ENCODE measurements at regions not wholly inside any gene's neighbourhood (a gene's known extent, or its start where the extent isn't known, plus 50 kb on each side); places are given as distances from the start of the nearest gene placed in this dataset.
A peak's percentile ranks its signal among the peaks of the same experiment; 100 is the strongest.
"Not testable (repeated sequence)": the region's sequence is repeated elsewhere in the genome, so short reads cannot be mapped to it uniquely, and the experiment has no call there.

DNA sequence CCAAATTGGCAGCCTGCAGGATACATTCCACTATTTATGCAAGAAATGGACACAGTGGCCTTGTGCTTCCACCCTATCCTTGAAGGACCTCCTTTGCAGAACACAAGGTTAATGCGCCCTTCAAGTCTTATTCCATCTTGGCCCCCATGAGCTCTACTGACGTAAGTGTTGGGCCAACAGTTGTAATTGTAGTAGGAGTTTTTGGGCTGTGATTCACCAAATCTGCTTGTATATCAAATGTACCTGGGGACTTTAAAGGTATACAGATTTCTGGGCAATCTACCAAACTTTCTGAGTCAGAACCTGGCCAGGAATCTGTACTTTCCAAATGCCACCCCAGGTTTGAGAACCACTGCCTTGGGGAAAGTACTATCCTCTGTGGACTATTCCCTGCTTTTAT, 100.9 kb upstream of the MARK1 start:
- Mint-ChIP-seq H3K9me3 (no peaks in the 10 kb centered on the region), H3K27ac (no peak overlapping the region)
- TF ChIP-seq, protein P1, sequence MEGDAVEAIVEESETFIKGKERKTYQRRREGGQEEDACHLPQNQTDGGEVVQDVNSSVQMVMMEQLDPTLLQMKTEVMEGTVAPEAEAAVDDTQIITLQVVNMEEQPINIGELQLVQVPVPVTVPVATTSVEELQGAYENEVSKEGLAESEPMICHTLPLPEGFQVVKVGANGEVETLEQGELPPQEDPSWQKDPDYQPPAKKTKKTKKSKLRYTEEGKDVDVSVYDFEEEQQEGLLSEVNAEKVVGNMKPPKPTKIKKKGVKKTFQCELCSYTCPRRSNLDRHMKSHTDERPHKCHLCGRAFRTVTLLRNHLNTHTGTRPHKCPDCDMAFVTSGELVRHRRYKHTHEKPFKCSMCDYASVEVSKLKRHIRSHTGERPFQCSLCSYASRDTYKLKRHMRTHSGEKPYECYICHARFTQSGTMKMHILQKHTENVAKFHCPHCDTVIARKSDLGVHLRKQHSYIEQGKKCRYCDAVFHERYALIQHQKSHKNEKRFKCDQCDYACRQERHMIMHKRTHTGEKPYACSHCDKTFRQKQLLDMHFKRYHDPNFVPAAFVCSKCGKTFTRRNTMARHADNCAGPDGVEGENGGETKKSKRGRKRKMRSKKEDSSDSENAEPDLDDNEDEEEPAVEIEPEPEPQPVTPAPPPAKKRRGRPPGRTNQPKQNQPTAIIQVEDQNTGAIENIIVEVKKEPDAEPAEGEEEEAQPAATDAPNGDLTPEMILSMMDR (IDR thresholded peaks at IDR 0.05; ENCODE audit: unreplicated experiment): no peak

GRCh38 chr1:220425852-220426251, 102.1 kb upstream of the MARK1 start:
- TF ChIP-seq, protein P1 (IDR thresholded peaks at IDR 0.05; ENCODE audit: unreplicated experiment): no peak
- Mint-ChIP-seq H3K4me1 (peaks cover 11% of the 10 kb centered on the region), H3K27ac (no peak overlapping the region)

More for the DNA sequence above, 100.9 kb upstream of the MARK1 start:
- H3K27me3 Mint-ChIP-seq (ENCODE audit: low read depth): no peaks in the 10 kb centered on the region
- H3K36me3 Mint-ChIP-seq: no peaks in the 10 kb centered on the region
- H3K4me1 Mint-ChIP-seq: peaks cover 7% of the 10 kb centered on the region
- no peak for DNase-seq (ENCODE audit: low spot score in 2 of 2, unreplicated experiment in 2 of 2)
- no peak overlapping the region for H3K4me3 Mint-ChIP-seq

GRCh38 chr1:220421508-220421907, 106.4 kb upstream of the MARK1 start:
- Mint-ChIP-seq H3K4me3 (no peak overlapping the region), H3K27ac (no peak overlapping the region), H3K9me3 (no peaks in the 10 kb centered on the region), H3K36me3 (no peaks in the 10 kb centered on the region), H3K27me3 (ENCODE audit: low read depth) (no peaks in the 10 kb centered on the region), H3K4me1 (peaks cover 6% of the 10 kb centered on the region)
- TF ChIP-seq, protein P1 (IDR thresholded peaks at IDR 0.05; ENCODE audit: unreplicated experiment): no peak
- DNase-seq (ENCODE audit: low spot score in 2 of 2, unreplicated experiment in 2 of 2): no peak

More at GRCh38 chr1:220425852-220426251, 102.1 kb upstream of the MARK1 start:
- no peak for DNase-seq (ENCODE audit: low spot score in 2 of 2, unreplicated experiment in 2 of 2)
- no peaks in the 10 kb centered on the region for H3K27me3 Mint-ChIP-seq (ENCODE audit: low read depth)
- no peaks in the 10 kb centered on the region for H3K9me3 Mint-ChIP-seq
- no peaks in the 10 kb centered on the region for H3K36me3 Mint-ChIP-seq
- H3K4me3 Mint-ChIP-seq: no peak overlapping the region

- TF ChIP-seq, protein P1 (IDR thresholded peaks at IDR 0.05; ENCODE audit: unreplicated experiment): no peak
- Mint-ChIP-seq H3K27me3 (ENCODE audit: low read depth) (no peaks in the 10 kb centered on the region), H3K4me1 (peaks cover 6% of the 10 kb centered on the region), H3K4me3 (no peak overlapping the region), H3K27ac (no peak overlapping the region), H3K9me3 (no peaks in the 10 kb centered on the region), H3K36me3 (no peaks in the 10 kb centered on the region)
- DNase-seq (ENCODE audit: low spot score in 2 of 2, unreplicated experiment in 2 of 2): no peak
Observed at GRCh38 chr1:220420726-220421125, 107.2 kb upstream of the MARK1 start.

- not testable (repeated sequence) for H3K27me3 Mint-ChIP-seq (ENCODE audit: low read depth); H3K36me3 Mint-ChIP-seq; H3K9me3 Mint-ChIP-seq; DNase-seq (ENCODE audit: low spot score in 2 of 2, unreplicated experiment in 2 of 2); H3K27ac Mint-ChIP-seq; H3K4me3 Mint-ChIP-seq
- peaks cover 22% of the 10 kb centered on the region for H3K4me1 Mint-ChIP-seq
Observed at GRCh38 chr1:220412382-220412781, 115.6 kb upstream of the MARK1 start.

DNA sequence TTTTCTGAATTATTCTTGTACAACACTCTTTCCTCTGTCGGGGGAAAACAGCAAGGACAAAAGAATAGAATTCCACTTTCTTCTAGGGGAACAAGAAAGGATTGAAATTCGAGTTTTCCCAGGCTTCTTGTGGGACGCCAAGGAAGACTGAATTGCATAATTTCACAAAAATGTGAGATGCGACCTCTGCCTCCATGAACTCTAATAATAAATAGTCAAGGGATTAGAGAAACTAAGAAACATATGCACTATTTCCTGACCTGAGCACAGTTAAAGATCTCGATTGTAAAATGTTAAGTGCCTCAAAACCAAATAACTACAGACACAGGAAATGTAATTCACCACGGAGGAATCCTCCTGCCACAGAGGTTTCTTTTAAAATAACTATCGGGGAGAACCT, 117.3 kb upstream of the MARK1 start:
- H3K27ac Mint-ChIP-seq: peak overlapping the region; percentile 68
- no peaks in the 10 kb centered on the region for H3K9me3 Mint-ChIP-seq
- TF ChIP-seq, protein P1 (IDR thresholded peaks at IDR 0.05; ENCODE audit: unreplicated experiment): no peak
- H3K36me3 Mint-ChIP-seq: no peaks in the 10 kb centered on the region
- H3K4me1 Mint-ChIP-seq: peaks cover 22% of the 10 kb centered on the region
- peak overlapping the region; percentile 0 for H3K4me3 Mint-ChIP-seq
- no peak for DNase-seq (ENCODE audit: low spot score in 2 of 2, unreplicated experiment in 2 of 2)
- no peaks in the 10 kb centered on the region for H3K27me3 Mint-ChIP-seq (ENCODE audit: low read depth)
